Activated CD8-positive, alpha-beta memory T cell treated with anti-CD3 and anti-CD28 coated beads for 48 hours (primary cell): ENCODE measurements at regions not wholly inside any gene's neighbourhood (a gene's known extent, or its start where the extent isn't known, plus 50 kb on each side); places are given as distances from the start of the nearest gene placed in this dataset.

ENCODE experiments used
- DNase-seq, 3 experiments: peaks; one replicate each; pipeline ENCODE4 v3.0.0-alpha.2; 2020; ENCODE audit warnings: low read depth in 2 of 3, low spot score in 2 of 3

DNA sequence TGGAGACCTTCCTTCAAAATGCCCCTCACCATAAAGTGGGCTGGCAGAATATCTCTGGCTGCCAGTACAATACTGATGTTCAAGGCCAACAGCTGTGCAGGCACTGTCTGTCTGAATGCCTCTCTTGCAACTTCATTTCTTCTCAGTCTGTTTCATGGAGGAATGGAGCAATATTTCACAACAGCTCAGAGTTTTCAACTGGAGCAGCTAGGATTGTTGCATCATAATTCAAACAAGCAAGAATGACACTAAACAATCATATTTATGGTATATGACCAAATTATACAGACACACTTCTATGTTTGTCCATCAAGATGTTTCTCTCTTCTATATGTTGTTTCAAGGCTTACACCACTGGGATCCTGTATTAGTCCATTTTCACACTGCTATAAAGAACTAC is 444.2 kb downstream of the LRATD1 start:
- DNase-seq: no peak

DNA sequence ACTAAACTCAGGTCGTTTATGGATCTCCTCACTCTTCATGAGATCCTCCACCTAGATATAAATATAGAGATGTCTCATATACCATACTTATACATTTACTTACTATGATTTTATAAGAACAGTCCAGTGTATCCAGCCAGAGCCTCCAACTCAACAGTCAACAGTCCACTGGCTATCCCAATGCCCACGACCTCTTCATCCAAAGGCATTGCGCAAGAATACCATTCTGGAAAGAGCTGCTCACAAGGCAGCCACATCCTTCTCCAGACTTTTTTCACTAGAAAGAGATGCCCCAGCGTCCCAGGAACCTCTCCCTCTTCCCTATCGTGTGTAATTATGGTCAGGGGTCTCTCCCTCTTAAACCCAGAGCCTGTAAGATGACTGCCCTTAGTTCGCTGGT is 448.8 kb downstream of the LRATD1 start:
- no peak for DNase-seq

DNA sequence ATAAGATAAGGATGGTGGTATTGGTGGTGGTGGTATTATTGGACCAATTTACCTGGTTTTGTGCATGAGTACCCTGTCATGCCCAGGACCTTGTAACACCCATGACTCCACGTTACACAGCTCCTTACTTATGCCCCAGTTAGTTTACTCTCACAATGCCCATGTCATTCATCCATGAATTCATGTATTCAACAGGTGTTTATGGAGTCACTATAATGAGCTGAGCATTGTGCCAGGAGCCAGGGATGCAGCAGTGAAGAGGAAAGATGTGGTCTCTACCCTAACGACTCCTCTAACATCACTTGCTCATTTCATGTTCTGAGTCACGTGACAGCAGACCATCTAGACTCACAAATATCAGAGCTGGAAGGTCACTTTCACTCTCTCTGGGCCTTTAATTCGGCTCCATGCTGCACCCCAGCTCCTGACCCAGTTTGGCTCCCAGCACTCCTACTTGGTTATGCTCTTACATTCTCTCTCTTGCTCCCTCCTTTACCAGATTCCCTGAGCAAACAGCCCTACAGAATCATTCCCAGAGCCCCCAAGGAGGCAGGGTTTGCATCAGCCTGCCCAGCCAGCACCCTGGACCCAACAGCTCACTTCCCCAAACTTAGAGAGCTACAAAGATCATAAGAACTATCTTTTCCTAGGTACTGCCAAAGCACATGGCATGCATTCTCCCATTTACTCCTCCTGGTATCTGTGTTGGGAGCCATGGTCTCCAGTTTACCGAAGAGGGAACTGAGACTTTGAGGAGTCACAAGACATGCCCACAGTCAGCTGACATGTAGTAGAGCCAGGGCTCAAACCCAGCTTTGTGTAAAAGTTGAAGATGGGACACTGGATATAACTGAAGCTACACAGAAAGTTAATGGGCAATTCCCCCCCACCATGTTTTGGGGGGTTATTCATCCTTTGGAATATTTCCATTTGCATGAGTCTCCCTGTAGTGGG is 449.9 kb downstream of the LRATD1 start:
- DNase-seq: no peak

DNA sequence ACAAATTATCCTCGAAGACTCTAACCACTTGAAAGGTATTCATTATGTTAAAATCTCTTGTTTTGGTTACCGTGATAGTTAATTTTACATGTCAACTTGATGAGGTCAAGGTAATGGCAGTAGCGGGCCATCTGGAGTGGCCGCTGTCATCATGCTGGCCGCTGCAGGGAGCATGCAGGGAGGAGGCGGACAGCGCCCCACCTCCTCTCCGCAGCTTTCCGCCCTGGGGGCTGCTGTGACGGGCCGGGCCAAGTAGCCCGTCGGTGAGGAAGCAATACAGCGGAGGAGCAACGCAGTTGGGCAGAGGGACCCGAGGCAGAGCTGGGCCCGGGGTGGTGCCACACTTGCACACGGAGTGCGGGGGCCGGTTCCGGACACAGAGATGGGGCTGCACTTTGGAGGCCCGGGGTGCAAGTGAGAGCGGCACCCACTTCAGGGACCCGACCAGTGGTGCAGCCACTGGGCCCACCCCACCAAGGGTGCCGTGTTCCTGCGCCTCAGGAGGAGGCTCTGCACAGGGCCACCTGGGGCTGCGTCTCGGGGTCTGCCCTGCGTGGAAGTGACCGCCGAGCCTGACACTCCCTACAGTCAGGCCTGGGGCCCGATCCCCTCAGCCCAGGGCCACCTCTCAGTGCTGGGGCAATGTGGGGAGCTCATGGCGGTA is 452.4 kb downstream of the LRATD1 start:
- no peak for DNase-seq

DNA sequence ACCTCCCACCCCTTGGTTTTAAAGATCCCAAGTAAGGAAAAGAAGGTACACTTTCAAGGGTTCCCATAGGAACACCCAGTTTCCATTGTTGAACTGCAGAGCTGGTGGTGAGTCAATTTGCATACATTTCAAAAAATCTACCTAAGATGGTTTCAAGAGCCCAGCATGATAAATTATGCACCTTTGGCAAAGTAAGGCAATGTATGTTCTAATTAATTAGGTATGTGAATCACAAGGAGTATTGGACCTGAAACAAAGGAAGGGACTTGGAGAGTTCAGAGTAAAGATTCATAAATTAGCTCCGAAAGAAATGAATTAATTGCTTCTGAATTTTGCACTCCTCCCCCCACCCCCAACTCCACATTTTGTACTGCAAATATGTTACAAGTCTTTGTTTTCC is 459.7 kb downstream of the LRATD1 start:
- DNase-seq: no peak

DNA sequence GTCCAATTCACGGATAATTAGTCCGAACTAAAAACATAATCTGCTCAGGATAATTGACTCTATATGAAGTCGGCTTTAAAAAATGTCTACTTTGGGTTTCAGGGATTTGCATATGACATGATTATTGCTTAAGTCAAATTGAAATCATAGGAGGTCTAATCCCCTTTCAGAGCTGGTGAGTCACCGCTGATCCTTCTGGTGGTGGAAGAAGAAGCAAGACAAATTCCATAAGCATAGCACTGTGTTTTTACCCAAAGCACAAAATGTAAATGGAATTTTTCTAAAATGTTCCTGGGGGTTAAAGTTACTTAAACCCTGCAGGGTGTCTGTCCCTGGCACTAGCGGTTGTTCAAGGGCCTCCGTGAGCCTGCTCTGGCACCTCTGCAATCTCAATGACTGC is 460.2 kb downstream of the LRATD1 start:
- no peak for DNase-seq

DNA sequence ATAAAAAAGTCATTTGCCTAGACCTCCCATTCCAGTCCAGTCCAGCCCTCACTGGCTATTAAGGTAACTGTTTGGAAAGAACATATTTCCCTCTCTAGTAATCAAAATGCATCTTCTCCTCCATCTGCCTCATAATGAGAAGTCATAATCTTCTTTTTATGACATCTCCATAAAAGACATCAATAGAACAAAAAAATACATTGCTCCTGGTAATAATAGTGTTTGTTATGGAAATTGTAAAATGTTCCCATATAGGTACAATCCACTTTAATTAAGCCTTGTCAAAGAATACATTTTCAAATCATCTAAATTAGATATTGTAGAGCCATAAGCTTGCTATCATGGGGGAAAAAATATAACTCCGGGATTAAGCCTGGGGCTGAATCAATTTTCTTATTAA is 461.6 kb downstream of the LRATD1 start:
- DNase-seq: no peak

DNA sequence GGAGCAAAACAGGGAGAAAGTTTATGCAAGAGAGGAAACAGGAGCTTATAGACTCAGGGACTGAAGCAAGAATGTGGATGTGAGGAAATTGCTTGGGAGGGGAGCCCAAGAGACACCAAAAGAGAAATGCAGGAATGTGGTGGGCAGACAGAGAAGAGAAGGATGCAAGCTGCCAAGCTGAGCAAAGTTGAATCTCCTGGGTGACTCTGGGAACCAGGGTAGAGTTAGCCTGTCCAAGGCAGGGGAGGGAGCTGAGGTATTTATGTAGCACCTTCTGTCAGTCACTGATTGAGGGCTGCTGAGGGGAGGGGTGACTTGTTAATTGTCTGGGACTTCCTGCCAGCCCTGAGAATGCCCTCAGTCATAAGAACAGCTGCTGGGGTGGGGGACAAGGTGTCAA is 464.3 kb downstream of the NBAS start:
- DNase-seq: no peak

DNA sequence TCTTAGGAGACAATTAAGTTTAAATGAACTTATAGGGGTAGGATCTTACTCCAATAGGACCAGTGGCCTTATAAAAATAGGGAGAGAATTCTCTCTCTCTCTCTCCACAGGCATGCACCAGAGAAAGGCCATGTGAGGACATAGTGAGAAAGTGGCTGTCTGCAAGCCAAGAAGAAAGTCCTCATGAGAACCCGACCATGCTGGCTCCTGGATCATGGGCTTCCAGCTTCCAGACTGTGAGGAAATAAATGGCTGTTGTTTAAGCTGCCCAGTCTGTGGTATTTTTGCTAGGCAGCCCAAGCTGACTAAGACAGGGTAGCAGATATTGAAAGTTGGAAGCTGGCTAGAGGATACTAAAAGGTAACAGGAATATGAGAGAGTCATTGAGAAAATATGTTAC is 454.0 kb downstream of the NBAS start:
- DNase-seq: no peak

DNA sequence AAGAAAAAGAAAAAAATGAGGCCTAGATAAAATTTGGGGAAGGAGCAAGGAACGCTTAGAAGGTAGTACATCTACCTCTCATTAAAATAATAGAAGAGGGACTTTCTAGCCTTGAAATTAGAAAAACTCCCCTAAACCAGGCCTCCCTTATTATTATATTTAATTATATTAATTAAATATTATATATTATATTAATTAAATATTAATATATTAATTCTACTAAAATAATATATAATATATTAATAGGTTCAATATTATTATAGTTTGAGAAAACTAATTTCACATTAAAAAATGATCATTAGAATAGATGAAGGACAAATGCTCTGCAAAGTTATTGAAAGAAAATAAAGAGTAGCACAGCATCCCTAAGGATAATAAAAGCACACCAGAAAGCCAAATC is 449.4 kb downstream of the NBAS start:
- no peak for DNase-seq

DNA sequence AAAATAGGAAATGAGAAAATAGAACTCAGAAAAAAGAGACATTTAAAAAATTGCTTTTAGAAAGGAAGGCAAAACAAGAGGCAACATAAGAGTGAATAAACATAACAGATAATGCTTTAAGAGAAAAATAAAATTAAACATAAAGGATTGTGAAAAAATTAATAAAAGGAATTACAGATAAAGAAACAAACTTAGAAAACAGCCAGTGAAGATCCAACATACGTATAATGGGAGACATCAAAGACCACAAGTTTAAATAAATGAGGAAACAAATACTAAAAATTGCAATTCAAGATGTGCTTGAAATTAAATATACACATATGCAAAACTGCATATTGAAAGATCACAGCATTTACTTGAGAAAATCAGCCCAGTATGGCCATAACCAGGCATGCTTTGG is 448.9 kb downstream of the NBAS start:
- DNase-seq: no peak

DNA sequence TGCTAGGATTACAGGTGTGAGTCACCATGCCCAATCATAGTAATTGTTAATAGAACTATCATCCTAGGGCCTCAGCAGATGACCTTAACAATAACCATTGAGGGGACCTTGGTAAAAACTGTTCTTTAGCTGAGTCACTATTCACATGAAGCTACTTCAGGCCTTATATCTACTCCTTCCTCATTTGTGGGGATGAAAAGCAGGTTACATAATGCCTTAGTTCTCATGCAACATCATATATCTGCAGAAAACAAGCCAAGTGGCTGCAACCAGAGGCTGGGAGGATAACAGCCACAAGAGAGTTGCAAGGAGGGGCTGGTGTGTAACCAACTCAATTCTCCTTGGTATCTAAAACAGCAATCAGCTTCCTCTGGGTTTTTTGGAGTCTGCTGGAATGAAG is 445.4 kb downstream of the NBAS start:
- no peak for DNase-seq

DNA sequence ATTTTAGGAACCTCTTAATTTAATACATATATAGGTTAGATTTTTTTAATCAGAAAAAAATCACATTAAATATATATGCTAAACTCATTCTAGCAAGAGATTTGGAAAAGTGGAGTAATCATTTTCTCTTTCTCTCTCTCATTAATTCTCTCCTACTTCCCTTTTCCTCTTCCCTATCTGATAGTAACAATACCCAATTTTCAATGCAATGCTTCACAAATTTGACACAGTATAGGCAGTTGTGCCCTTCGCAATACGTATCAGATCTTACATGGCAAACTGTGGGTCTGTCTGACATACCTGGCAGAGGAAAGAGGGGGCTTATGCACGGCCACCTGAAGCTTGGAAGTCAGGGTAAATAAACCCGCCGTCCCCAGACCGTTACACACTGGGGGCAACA is 444.3 kb downstream of the NBAS start:
- no peak for DNase-seq
